ENCODE measurements at regions not wholly inside any gene's neighbourhood (a gene's known extent, or its start where the extent isn't known, plus 50 kb on each side); places are given as distances from the start of the nearest gene placed in this dataset.

- no peaks in the 10 kb centered on the region for H3K27me3 Mint-ChIP-seq (ENCODE audit: unreplicated experiment)
- no peaks in the 10 kb centered on the region for H3K4me1 Mint-ChIP-seq (ENCODE audit: low read depth, unreplicated experiment)
- H3K27ac Mint-ChIP-seq (ENCODE audit: unreplicated experiment) = no peak overlapping the region
- TF ChIP-seq CTCF (IDR thresholded peaks at IDR 0.05; ENCODE audit: partially characterized antibody, unreplicated experiment) = no peak
- no peaks in the 10 kb centered on the region for H3K36me3 Mint-ChIP-seq (ENCODE audit: unreplicated experiment)
- no peaks in the 10 kb centered on the region for H3K9me3 Mint-ChIP-seq (ENCODE audit: unreplicated experiment)
- no peak for DNase-seq
- no peak overlapping the region for H3K4me3 Mint-ChIP-seq (ENCODE audit: unreplicated experiment)
Observed at GRCh38 chr1:94326329-94326728, 88.9 kb upstream of the ARHGAP29 start.

- Mint-ChIP-seq H3K27me3 (ENCODE audit: unreplicated experiment) (no peaks in the 10 kb centered on the region), H3K27ac (ENCODE audit: unreplicated experiment) (no peak overlapping the region), H3K4me1 (ENCODE audit: low read depth, unreplicated experiment) (no peaks in the 10 kb centered on the region)
Observed at GRCh38 chr1:94325377-94326302, 88.3 kb upstream of the ARHGAP29 start.

GRCh38 chr1:94324178-94324544 lies 86.8 kb upstream of the ARHGAP29 start:
- no peak for DNase-seq
- no peak for TF ChIP-seq CTCF (IDR thresholded peaks at IDR 0.05; ENCODE audit: partially characterized antibody, unreplicated experiment)
- Mint-ChIP-seq H3K4me1 (ENCODE audit: low read depth, unreplicated experiment) (no peaks in the 10 kb centered on the region), H3K9me3 (ENCODE audit: unreplicated experiment) (no peaks in the 10 kb centered on the region), H3K27me3 (ENCODE audit: unreplicated experiment) (peaks cover 5% of the 10 kb centered on the region), H3K36me3 (ENCODE audit: unreplicated experiment) (no peaks in the 10 kb centered on the region), H3K27ac (ENCODE audit: unreplicated experiment) (no peak overlapping the region), H3K4me3 (ENCODE audit: unreplicated experiment) (no peak overlapping the region)

More at GRCh38 chr1:94325377-94326302, 88.3 kb upstream of the ARHGAP29 start:
- no peak for TF ChIP-seq CTCF (IDR thresholded peaks at IDR 0.05; ENCODE audit: partially characterized antibody, unreplicated experiment)
- Mint-ChIP-seq H3K9me3 (ENCODE audit: unreplicated experiment) (no peaks in the 10 kb centered on the region), H3K4me3 (ENCODE audit: unreplicated experiment) (no peak overlapping the region), H3K36me3 (ENCODE audit: unreplicated experiment) (no peaks in the 10 kb centered on the region)
- no peak for DNase-seq

- H3K4me1 Mint-ChIP-seq (ENCODE audit: low read depth, unreplicated experiment) = no peaks in the 10 kb centered on the region
- H3K27ac Mint-ChIP-seq (ENCODE audit: unreplicated experiment) = no peak overlapping the region
- peaks cover 5% of the 10 kb centered on the region for H3K27me3 Mint-ChIP-seq (ENCODE audit: unreplicated experiment)
- no peaks in the 10 kb centered on the region for H3K36me3 Mint-ChIP-seq (ENCODE audit: unreplicated experiment)
- no peaks in the 10 kb centered on the region for H3K9me3 Mint-ChIP-seq (ENCODE audit: unreplicated experiment)
- no peak for DNase-seq
- no peak overlapping the region for H3K4me3 Mint-ChIP-seq (ENCODE audit: unreplicated experiment)
- TF ChIP-seq CTCF (IDR thresholded peaks at IDR 0.05; ENCODE audit: partially characterized antibody, unreplicated experiment) = no peak
Observed at GRCh38 chr1:94323311-94324177, 86.2 kb upstream of the ARHGAP29 start.

All from glutamatergic neuron (in vitro differentiated cells).